RWPE2 (cell line): ENCODE measurements at regions not wholly inside any gene's neighbourhood (a gene's known extent, or its start where the extent isn't known, plus 50 kb on each side); places are given as distances from the start of the nearest gene placed in this dataset.

Experiments used
- ATAC-seq: fragments of 200-7000 bp; cut with Tn5 transposase; 3 replicates; pipeline ENCODE4 v1.9.1; 2021; ENCODE audit warnings: low read depth
- DNase-seq: peaks from one replicate; pipeline ENCODE4 v3.0.0-alpha.2; 2020; ENCODE audit warnings: low spot score
- H3K27ac ChIP-seq: fragments of 450-650 bp; 2 replicates; pipeline ENCODE4 v1.5.1; 2017; ENCODE audit warnings: mild to moderate bottlenecking; ENCODE audit not compliant: poor library complexity, severe bottlenecking
- H3K27me3 ChIP-seq: fragments of 250-450 bp; sonication (Bioruptor Pico); 2 replicates; pipeline ENCODE4 v1.5.1; 2021; ENCODE audit warnings: mild to moderate bottlenecking, moderate library complexity; ENCODE audit not compliant: insufficient read depth, poor library complexity, severe bottlenecking
- H3K36me3 ChIP-seq: fragments of 250-450 bp; sonication (Bioruptor Pico); 2 replicates; pipeline ENCODE4 v1.5.1; 2020; ENCODE audit warnings: low read depth, mild to moderate bottlenecking, moderate library complexity
- H3K4me1 ChIP-seq: fragments of 250-450 bp; sonication (Bioruptor Pico); 2 replicates; pipeline ENCODE4 v1.5.1; 2021; ENCODE audit warnings: mild to moderate bottlenecking, moderate library complexity; ENCODE audit not compliant: insufficient read depth, poor library complexity, severe bottlenecking
- H3K4me3 ChIP-seq: fragments of 250-450 bp; sonication (Bioruptor Pico); 2 replicates; pipeline ENCODE4 v1.5.1; 2021; ENCODE audit warnings: mild to moderate bottlenecking, moderate library complexity; ENCODE audit not compliant: severe bottlenecking
- H3K9me3 ChIP-seq: fragments of 250-450 bp; sonication (Bioruptor Pico); 2 replicates; pipeline ENCODE4 v1.5.1; 2021; ENCODE audit warnings: mild to moderate bottlenecking, moderate library complexity; ENCODE audit not compliant: severe bottlenecking
- TF ChIP-seq, protein P1 (sequence below): fragments of 450-650 bp; IDR thresholded peaks from one replicate; pipeline ENCODE4 v1.5.1; 2017; ENCODE audit warnings: mild to moderate bottlenecking, moderate library complexity; ENCODE audit not compliant: poor library complexity, severe bottlenecking

GRCh38 chr3:43858294-43858701, 167.6 kb downstream of the ABHD5 start:
- Histone ChIP-seq H3K4me3 (no peak overlapping the region), H3K36me3 (no peaks in the 10 kb centered on the region), H3K27ac (no peak overlapping the region), H3K4me1 (no peaks in the 10 kb centered on the region), H3K9me3 (no peaks in the 10 kb centered on the region), H3K27me3 (no peaks in the 10 kb centered on the region)
- TF ChIP-seq, protein P1, sequence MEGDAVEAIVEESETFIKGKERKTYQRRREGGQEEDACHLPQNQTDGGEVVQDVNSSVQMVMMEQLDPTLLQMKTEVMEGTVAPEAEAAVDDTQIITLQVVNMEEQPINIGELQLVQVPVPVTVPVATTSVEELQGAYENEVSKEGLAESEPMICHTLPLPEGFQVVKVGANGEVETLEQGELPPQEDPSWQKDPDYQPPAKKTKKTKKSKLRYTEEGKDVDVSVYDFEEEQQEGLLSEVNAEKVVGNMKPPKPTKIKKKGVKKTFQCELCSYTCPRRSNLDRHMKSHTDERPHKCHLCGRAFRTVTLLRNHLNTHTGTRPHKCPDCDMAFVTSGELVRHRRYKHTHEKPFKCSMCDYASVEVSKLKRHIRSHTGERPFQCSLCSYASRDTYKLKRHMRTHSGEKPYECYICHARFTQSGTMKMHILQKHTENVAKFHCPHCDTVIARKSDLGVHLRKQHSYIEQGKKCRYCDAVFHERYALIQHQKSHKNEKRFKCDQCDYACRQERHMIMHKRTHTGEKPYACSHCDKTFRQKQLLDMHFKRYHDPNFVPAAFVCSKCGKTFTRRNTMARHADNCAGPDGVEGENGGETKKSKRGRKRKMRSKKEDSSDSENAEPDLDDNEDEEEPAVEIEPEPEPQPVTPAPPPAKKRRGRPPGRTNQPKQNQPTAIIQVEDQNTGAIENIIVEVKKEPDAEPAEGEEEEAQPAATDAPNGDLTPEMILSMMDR: no peak
- DNase-seq: no peak
- ATAC-seq: no peak

- no peaks in the 10 kb centered on the region for H3K36me3 ChIP-seq
- H3K4me1 ChIP-seq: no peaks in the 10 kb centered on the region
- H3K27me3 ChIP-seq: no peaks in the 10 kb centered on the region
- H3K9me3 ChIP-seq: no peaks in the 10 kb centered on the region
- DNase-seq: no peak
- TF ChIP-seq, protein P1: no peak
- no peak for ATAC-seq
- no peak overlapping the region for H3K27ac ChIP-seq
- H3K4me3 ChIP-seq: no peak overlapping the region
Observed at GRCh38 chr3:43859766-43860165, 169.0 kb downstream of the ABHD5 start.

DNA sequence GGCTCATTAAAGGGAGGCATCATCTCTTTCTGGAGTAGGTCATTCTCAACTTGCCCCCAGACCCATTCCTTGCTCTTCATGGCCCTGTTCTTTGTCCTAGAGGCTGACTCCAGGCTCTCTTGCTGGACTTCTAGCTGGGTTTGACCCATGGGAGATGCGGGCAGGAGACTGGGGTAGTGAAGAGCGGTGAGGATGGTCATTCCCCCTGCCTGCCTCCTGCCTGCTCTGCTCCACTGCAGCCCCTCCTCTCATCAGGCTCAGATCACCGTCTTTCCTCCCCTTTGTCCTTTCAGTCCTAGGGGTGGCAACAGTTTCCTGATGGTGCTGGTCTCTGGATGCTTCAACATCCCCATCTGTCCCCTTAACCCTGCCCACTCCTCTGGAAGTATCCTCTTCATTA, 170.9 kb downstream of the ABHD5 start:
- DNase-seq (no peak), ATAC-seq (no peak)
- Histone ChIP-seq H3K36me3 (no peaks in the 10 kb centered on the region), H3K9me3 (no peaks in the 10 kb centered on the region), H3K4me1 (peaks cover 9% of the 10 kb centered on the region), H3K27me3 (no peaks in the 10 kb centered on the region), H3K4me3 (no peak overlapping the region), H3K27ac (no peak overlapping the region)
- TF ChIP-seq, protein P1: no peak

GRCh38 chr3:43862470-43862869, 171.7 kb downstream of the ABHD5 start:
- Histone ChIP-seq H3K36me3 (no peaks in the 10 kb centered on the region), H3K4me3 (no peak overlapping the region), H3K4me1 (peaks cover 16% of the 10 kb centered on the region), H3K9me3 (no peaks in the 10 kb centered on the region), H3K27ac (no peak overlapping the region), H3K27me3 (no peaks in the 10 kb centered on the region)
- DNase-seq (no peak), ATAC-seq (no peak)
- TF ChIP-seq, protein P1: no peak

- H3K27ac ChIP-seq: no peak overlapping the region
- no peaks in the 10 kb centered on the region for H3K36me3 ChIP-seq
- H3K4me3 ChIP-seq: no peak overlapping the region
- H3K9me3 ChIP-seq: no peaks in the 10 kb centered on the region
- H3K27me3 ChIP-seq: no peaks in the 10 kb centered on the region
- TF ChIP-seq, protein P1: no peak
- no peak for ATAC-seq
- H3K4me1 ChIP-seq: peaks cover 23% of the 10 kb centered on the region
- no peak for DNase-seq
Observed at GRCh38 chr3:43862992-43863805, 172.5 kb downstream of the ABHD5 start.
